Esophagus mucosa (tissue), 1 donor: ENCODE measurements at regions not wholly inside any gene's neighbourhood (a gene's known extent, or its start where the extent isn't known, plus 50 kb on each side); places are given as distances from the start of the nearest gene placed in this dataset.
"Not testable (repeated sequence)": the region's sequence is repeated elsewhere in the genome, so short reads cannot be mapped to it uniquely, and the experiment has no call there.

ENCODE experiments used
- ATAC-seq: fragments of 200-7000 bp; cut with Tn5 transposase; one replicate; pipeline ENCODE4 v1.9.1; 2020
- donor health status: DM: yes; HTN: yes; CAD: no.

DNA sequence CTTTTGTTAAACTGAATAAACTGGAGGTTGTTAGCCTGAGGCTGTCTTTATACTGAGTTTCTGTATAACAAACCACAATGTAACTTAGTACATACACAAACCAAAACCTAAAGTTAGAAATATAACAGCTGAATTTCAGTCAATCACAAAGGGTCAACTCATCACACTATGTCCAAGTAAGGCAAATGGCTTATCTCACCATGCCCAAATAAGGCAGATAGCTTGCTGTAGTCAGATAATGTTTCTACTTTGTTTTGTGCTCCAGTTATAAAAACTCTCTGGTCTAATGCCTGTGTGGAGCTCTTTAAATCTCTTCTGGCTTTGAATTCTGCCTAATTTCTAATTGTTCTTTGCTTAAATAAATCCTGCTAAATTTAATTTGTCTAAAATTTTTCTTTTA is 1323.4 kb upstream of the ATXN8OS start:
- no peak for ATAC-seq

DNA sequence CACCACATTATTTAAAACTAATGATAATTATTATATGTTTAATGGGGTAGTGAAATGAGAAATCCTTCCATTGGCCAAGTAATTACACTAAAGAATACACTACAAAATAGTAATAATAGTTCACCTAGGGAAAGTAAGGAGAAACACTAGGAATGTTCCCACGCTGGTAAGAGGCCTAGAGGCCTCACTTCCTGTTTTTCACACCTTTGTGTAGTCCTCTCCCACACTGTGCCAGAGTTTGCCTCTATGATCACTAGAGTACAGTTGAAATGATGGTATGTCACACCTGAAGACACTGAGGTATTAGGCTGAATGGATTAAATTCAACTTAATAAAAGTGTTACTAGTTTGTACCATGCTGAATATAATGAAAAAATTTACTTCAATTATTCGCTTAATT is 1348.0 kb upstream of the ATXN8OS start:
- no peak for ATAC-seq

DNA sequence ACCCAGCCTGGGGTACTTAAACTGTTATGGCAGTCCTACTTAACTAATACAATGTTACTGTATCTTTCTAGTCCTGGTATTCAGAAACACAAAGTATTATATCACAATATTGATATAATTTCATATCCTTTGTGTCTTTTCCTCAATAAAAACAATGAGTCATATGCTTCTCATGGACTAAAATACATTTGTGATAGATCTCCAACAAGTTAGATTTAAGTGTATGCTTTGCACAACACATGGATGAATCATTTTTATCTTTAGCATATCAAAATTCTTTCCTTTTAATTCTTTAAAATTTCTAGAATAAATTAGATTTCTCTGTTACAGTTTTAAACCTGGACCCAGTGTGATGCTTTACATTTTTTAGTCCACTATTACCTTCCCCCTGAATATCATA is 1357.8 kb upstream of the ATXN8OS start:
- no peak for ATAC-seq

DNA sequence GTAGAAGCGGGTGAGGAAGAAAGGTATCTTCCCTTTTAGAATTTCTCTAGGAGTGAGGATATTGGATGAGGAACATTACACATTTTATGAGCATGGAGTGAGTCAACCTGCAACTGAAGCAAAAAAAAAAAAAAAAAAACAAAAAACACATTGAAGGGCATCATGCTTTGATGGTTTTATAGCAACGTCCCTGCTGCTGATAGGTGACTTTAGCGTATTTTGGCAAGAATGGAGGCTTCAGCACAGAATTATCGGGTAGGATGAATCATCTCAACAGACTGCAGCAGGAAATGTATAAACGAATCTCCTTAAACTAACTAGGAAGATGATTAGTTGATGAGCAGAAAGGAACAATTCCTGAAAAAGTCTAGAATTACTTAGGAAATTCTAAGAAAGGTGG is 1359.6 kb upstream of the ATXN8OS start:
- ATAC-seq = no peak

DNA sequence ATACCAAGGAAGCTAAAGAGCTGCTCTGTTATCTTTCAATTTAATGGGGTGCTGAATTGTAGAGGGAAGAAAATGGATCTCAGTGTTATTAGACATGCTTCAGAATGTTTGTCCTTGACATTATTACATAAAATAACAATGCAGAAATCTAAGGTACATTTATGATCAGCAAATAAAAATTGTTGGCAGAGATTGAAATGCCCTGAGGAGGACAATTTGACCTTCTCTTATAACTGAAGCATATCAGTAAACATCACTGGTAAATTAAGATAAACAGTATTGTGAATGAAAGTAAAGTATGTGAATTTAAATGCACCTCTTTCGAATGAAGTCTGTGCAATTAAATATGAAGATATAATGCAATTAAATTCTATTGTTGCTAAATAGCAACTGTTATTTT is 1362.1 kb upstream of the ATXN8OS start:
- no peak for ATAC-seq

DNA sequence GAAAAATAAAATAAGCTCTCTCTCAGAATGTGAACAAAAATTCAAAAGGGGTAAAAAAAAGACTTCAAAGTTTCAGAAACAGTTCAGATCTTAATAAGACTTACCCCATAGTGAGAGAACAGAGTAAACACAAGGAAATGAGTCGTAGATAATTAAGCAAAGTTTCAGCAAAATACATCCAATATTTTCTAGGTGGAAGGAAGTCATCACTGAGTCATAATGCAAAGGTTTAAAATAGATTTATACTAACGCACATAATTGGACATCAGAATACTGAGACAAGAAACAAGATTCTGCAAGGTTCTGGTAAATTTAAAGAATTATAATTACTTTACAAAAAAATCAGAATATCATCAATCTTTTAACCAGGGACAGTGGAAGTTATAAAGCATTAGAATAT is 1370.7 kb upstream of the ATXN8OS start:
- no peak for ATAC-seq

DNA sequence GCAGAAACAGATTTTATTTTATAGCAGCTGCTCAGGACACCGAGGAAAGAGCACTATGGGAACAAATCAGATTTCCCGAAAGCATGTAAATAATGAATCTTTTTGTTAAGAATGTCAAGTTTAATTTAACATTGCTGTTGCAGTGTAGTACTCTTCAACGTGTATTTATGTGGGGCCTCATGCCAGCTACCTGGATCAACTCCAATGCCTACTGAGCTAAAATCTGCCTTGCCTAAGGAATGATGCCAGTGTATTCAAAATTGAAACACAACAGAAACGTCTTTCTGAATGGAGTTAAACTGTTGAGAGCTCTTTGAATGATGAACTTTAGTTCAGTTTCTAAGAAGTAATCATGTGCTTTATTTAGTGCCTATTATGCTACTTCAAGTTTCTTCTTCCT is 1379.8 kb upstream of the ATXN8OS start:
- ATAC-seq = no peak

DNA sequence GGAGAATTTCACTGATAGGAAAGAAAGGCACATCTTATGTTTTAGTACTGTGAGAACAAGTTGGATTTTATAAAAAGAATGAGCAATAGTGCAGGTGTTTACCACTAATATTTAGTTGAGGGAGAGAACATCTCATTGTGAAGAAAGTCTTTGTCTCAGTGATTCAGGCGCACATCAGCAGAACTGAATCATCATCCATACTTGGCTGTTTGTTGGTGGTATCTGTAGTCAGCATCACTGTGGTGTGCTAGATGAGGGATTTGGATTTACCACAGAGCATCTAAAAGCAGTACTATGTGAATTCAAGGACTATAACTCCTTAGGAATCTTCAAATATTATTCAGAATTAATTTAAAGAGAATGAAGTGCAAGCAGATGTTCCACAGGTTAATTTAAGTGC is 1380.5 kb upstream of the ATXN8OS start:
- no peak for ATAC-seq

DNA sequence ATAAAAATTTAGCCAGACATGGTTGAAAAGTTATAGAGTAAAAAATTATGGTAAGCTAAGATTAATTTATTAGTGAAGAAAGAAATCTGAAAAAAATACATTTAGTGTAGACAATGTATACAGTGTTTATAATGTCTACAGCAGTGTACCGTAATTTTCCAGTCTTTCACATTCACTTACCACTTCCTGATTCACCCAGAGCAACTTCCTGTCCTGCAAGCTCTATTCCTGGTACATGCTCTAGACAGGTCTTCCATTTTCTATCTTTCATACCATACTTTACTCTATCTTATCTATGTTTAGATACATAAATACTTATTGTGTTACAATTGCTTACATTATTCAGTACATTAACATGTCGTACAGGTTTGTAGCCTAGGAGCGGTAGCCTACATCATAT is 1387.8 kb upstream of the ATXN8OS start:
- ATAC-seq = no peak

DNA sequence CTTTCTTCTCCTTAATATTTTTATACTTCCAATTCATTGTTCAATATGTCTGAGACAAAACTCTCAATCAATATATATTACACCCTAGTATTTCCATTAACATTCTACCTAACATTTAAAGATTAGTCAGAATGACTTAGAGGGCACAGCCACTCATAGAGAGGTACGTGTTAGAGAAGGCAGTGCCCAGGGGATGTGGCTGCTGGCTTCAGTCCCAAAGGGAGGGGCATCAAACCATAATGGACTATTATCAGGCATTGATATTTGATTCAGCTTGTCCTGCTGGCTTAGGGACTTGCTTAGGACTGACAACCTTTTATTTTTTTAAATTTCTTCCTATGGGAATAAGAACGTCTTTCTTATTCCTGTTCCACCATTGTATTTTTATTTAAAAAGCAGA is 1392.0 kb upstream of the ATXN8OS start:
- ATAC-seq = no peak

DNA sequence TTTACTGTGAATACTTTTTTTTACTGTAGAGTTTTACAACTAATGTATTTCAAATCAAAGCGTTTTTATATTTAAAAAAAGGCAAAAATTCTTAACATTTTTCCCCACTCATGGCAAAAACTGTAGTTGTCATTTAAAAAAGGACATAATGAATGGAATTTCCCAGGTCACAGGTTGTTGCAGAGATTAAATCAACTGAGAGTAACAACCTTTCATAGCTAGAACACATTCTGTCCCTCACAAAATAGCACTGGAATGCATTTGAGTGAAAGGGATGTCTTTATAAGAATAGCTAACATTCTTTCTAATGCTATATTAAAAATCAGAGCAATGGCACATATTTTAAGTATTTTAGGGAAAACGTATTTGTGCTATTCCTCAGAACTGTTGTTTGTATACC is 1393.3 kb upstream of the ATXN8OS start:
- ATAC-seq = no peak

DNA sequence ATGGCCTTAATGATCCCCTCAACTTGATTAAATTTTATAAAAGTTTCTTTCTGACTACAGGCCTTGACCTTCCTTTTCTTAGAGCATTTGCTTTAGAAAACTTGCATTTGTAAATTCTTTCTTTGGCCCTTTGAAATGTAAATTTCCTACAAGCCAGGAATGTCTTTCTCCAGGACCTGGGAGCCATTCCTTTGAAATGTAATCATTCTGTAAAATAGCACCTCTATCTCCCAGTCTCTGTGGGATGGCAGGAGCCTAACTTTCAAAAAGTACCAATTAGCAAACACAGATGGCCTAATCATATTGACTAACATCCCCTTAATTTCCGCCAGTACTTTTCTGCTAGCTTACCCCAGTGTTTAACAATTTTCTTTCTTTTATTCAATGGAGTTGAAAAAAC is 1394.2 kb upstream of the ATXN8OS start:
- no peak for ATAC-seq

DNA sequence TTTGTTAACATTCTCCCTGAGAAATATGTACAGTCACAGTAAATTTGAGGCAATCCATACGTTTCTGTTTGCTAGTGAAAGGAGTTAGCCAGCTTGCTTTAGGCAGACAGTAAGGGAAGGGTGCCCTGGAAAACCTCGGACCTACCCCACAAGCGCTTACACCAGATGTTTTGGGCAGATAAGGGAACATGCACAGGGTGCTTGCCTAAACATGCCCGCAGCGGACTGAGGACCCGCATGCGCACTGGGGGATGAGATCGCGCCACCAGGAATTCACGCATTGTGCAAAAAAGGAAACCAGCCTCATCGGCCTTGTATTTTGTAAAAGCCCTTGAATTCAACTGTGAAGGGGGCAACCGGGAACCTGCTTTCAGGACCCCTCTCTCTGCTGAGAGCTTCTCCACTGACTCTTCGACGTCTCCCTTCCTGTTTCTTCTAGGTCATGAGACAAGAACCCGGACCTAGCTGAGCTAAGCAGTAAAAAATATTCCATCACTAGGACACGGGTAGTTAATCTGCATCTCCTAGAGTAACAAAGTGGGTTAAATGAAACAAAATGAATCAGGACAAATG is 1399.2 kb upstream of the ATXN8OS start:
- ATAC-seq = no peak

DNA sequence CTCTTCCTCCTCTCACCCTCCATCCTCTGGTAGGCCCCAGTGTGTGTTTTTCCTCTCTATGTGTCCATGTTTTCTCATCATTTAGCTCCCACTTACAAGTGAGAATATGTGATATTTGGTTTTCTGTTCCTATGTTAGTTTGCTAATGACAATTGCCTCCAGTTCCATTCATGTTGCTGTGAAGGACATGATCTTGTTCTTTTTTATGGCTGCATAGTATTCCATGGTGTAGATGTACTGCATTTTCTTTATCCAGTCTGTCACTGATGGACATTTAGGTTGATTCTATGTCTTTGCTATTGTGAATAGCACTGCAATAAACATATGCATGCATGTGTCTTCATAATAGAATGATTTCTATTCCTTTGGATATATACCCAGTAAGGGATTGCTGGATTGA is 1401.6 kb upstream of the ATXN8OS start:
- ATAC-seq = not testable (repeated sequence)

DNA sequence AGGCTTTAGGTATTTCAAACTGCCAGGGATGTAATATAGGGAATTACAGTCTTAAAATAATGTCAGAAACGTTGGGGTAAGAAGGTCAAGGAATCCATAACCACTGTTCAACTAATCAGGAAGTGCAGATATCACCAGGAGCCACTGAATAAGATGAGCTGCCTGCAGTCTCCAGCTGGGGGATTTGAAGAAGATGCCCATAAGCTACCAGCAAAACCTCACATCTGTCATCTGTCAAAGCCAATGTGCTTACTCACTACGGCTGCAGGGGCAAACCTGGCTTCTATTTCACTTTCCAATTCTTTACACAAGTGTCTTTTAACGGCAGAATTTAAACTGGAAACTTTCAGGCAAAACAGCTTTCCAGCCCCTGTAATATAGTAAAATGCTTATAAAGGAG is 1410.1 kb upstream of the ATXN8OS start:
- ATAC-seq = no peak

DNA sequence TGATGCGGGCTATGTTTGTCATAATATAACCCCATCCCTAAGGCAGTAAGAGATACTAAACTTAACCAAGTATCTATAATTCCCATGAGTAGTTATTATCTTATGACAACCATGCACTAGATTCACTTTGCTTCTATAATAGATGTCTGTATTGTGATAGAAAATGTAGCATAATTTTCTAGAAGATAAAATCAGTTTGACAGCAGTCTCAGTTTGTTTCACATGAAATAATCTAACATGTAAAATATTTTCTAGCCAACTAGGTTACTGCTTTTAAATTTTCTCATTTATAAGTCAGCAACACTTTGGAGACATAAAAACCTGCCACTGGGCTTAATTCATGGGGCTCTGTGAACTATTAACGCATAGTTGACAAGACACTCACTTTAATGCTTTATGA is 1410.7 kb upstream of the ATXN8OS start:
- no peak for ATAC-seq

DNA sequence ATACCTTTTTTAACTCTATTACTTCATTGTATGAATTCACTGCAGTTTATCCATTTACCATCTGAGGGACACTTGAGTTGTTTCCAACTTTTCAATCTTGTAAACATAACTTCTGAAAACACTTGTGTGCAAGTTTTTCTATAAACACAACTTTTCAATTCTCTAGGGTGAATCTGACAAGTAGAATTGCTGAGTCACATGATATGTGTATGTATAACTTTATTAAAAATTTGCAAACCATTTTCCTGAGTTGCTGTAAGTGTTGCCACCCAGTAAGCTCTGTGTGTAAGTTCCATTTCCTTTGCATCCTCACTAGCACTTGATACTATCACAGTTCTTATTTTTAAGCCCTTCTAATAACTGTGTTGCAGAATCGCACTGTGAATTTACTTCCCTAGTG is 1415.6 kb upstream of the ATXN8OS start:
- ATAC-seq = no peak

DNA sequence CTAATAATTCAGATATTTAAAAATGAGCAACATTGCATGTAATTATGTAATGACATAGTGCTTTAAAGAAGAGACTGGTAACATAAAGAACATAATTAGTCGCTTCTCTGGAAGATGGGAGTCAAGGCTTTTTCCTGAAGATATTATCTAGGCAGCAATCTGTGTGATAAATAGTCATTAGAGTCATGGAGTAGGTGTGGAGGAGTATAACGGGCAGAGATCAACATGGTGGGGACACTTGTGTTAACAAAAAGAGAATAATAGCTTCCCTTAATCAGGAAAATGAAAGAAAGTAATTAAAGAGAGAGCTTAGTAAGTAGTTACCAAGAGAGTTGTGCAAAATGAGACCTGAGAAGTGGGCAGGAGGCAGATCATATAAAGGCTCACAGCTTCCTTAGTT is 1417.1 kb upstream of the ATXN8OS start:
- no peak for ATAC-seq

DNA sequence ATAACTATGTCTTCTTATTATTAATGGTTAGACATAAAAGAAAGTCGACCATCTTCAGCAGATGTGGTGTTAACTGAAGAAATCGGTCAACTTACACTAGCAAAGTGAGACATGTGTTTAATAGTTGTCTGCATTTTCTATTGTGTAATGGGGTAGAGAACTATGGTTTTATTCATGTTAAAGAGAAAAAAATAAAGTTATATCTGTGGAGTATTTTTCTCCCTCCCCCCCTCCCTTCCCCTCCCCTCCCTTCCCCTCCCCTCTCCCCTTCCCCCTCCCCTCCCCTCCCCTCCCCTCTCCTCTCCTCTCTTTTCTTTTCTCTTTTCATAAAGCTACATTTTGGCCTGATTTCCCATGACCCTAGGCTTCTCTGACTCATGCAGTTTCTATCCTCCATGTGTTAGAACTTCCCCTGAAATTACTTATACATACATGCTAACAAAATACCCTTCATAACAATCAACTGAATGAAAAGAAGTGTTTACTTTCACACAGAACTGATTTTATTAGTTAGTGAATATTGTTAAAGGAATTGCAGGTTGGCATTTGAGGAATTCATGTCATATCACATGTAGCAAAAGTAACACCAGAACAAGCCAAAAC is 1431.0 kb upstream of the ATXN8OS start:
- no peak for ATAC-seq

DNA sequence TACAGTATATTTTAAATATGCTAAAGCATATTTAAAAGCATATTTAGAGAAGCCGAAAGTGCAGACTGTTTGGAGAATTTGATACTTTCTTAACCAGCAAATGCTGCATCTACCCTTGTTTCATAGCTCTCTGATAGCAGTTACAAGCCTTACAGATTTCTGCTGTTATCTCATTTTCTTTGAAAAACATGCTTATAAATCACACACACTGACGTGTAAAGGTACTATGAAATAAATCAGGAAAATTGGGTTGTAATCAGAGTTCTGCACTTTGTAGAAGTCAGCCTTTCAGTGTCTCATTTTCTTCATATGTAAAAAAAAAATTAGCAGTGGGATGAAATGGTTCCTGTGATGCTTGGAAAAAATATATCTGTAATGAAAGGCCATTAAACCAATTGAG is 1432.4 kb upstream of the ATXN8OS start:
- ATAC-seq = no peak

DNA sequence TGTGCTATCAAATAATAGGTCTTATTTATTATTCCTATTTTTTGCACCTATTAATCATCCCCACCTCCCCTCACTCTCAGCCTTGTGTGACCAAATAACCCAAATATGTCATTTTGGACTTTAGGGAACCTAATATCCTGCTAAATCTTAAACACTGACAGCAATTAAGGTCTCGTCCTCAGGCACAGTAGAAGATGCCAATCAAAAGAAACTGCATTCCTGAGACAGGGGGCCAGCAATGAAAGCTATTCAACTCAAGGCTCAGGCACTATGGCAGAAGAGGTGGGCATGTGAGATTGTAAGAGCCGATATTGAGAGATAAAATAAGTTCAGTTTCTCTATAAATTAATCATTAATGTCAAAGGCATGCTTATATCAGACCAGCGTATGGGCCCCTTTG is 1437.7 kb upstream of the PCDH9 start:
- ATAC-seq = no peak

DNA sequence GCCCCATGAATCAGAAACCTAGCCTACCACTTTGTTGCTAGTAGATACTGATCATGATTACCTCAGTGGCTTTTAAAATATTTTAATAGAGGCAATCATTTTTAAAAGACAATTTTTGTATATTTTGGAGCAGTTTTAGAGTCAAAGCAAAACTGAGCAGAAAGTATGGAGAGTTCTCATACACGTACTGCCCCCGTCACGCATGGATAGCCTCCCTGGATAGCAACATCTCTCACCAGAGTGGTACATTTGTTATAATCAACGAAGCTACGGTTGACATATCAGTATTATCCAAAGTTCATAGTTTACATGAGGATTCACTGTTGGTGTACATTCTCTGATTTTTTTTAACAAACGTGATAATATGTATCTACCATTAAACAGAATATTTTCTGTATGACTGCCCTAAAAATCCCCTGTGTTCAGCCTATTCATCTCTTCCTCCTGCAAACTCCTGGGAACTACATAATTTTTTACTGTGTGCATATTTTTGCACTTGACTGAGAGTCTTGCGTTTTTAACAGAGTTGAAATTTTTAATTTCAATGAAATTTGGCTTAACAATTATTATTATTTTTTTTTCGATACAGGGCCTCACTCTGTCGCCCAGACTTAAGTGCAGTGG is 1436.8 kb upstream of the PCDH9 start:
- ATAC-seq = no peak

DNA sequence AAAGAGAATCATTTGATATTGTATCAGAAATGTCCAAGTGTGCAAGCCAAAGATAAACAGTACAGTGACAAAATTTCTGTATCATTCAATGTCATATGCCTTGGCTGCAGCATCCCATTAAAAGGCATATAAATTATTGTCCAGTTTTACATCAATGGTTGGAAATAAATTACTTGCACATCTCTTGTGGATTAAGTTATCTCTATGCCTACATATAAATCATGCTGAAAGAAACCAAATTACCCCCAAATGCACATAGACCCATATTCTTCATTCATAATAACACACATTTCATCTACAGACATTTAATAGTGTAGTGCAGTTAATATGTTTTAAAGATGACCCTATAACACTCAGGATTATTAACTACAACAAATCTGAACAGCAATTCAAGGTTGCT is 1415.7 kb upstream of the PCDH9 start:
- no peak for ATAC-seq

DNA sequence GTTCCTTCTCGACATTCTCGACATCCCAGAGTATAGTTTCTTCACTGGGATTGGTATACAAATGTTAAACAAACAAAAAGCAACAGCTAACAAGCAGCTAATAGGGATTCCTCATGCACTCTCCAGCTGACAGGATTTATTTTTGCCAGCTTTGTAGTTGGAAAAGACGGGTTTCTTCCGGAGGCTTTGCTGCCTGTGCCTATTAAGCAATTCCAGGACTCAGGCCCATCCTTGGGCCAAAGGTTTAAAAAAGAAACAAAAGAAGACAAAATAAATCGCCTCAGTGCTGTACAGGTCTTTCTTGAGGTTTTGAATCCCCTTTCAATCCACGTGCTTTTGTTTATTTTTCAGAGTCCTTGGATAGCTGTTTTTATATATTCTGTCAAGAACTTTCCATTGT is 1414.5 kb upstream of the PCDH9 start:
- no peak for ATAC-seq

DNA sequence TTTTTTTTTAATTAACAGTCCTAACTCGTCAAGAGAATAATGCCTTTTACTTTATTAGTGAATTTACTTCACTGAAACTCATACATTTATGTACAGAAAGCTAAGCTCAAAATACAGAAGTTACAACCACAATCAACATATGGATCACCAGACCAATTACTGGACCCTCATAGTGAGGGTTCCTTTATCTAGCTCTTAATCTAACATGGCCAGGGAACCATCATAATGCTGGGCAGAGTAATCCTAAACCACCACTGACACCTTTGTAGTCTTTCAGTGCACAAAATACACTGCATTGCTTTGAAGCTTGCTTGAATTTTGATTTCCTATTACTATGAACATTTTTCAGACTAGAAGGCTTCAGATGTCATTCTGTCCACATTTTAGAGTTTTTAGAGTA is 1406.6 kb upstream of the PCDH9 start:
- ATAC-seq = no peak
